ENCODE measurements at regions not wholly inside any gene's neighbourhood (a gene's known extent, or its start where the extent isn't known, plus 50 kb on each side); places are given as distances from the start of the nearest gene placed in this dataset.

DNA sequence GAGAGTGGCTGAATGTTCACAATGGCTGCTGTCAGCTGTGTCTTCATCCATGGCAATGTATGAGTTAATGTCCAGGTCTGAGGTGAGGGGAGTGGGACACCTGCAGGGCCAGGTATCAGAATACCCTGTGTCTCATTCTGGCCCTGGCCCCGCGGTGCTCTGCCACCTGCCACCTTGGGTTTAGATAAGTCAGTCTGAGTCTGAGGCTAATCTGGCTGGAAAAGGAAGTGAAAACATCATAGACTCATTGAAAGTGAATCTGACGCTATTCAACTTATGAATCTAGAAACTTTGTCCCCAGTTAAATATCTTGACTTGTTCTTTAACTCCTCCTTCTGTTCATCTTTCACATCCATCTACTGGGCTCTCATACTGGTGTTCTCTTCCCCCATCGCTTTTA, 267.1 kb upstream of the JAG1 start:
- TF ChIP-seq, protein P1, sequence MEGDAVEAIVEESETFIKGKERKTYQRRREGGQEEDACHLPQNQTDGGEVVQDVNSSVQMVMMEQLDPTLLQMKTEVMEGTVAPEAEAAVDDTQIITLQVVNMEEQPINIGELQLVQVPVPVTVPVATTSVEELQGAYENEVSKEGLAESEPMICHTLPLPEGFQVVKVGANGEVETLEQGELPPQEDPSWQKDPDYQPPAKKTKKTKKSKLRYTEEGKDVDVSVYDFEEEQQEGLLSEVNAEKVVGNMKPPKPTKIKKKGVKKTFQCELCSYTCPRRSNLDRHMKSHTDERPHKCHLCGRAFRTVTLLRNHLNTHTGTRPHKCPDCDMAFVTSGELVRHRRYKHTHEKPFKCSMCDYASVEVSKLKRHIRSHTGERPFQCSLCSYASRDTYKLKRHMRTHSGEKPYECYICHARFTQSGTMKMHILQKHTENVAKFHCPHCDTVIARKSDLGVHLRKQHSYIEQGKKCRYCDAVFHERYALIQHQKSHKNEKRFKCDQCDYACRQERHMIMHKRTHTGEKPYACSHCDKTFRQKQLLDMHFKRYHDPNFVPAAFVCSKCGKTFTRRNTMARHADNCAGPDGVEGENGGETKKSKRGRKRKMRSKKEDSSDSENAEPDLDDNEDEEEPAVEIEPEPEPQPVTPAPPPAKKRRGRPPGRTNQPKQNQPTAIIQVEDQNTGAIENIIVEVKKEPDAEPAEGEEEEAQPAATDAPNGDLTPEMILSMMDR (IDR thresholded peaks at IDR 0.05; ENCODE audit: insufficient read depth, low read length): no peak
- DNase-seq (ENCODE audit: low read depth): no peak
- no peak overlapping the region for H3K4me3 ChIP-seq (ENCODE audit: low read depth, low read length)

- no peak for DNase-seq (ENCODE audit: low read depth)
- TF ChIP-seq, protein P1 (IDR thresholded peaks at IDR 0.05; ENCODE audit: insufficient read depth, low read length): no peak
Observed at GRCh38 chr20:10943686-10944265, 270.0 kb upstream of the JAG1 start.

GRCh38 chr20:10946124-10946880, 272.5 kb upstream of the JAG1 start:
- TF ChIP-seq, protein P1 (IDR thresholded peaks at IDR 0.05; ENCODE audit: insufficient read depth, low read length): no peak
- DNase-seq (ENCODE audit: low read depth): no peak
- no peak overlapping the region for H3K4me3 ChIP-seq (ENCODE audit: low read depth, low read length)

More at GRCh38 chr20:10943686-10944265, 270.0 kb upstream of the JAG1 start:
- no peak overlapping the region for H3K4me3 ChIP-seq (ENCODE audit: low read depth, low read length)

- no peak for DNase-seq (ENCODE audit: low read depth)
- no peak overlapping the region for H3K4me3 ChIP-seq (ENCODE audit: low read depth, low read length)
- TF ChIP-seq, protein P1 (IDR thresholded peaks at IDR 0.05; ENCODE audit: insufficient read depth, low read length): no peak
Observed at GRCh38 chr20:10947726-10948125, 273.9 kb upstream of the JAG1 start.

DNA sequence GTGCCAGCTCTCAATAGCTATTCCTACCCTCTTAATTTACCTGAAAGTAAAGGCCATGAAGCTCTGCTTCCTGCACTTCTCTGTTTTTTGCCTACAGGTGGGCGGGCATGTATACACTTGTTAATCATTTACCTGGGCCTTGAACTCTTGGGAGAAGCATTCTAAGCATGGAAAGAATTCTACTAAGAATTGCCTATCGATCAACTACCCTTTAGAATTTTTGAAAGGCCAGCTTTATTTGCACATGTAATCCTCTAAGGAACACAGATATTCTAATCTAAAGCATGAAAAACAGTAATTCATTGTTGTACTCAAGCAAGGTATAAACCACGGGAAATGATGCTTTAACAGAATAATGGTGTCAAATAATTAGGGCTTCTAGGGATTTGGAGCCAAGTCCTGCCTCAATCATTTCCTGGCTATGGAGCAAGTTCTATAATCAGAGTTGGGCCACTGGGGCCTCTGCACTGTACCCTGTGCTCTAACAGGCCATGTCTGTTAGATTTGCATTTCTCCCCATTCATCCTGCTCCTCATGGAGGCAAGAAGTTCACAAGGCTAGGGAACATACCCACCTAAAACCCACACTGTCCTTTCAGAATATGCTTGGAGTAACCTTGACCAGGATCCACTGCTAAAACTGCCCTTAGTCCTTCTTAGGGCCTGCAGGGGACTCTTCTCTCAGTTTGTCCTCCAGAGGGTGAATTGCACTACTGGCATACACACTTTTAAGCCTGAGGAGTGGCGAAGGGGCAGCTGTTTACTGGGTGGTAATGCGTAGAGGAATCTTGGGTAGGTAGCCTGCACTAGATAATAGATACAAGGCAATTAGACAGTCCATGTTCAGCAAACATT, 276.4 kb upstream of the JAG1 start:
- DNase-seq (ENCODE audit: low read depth): no peak
- no peak overlapping the region for H3K4me3 ChIP-seq (ENCODE audit: low read depth, low read length)
- TF ChIP-seq, protein P1 (IDR thresholded peaks at IDR 0.05; ENCODE audit: insufficient read depth, low read length): no peak

DNA sequence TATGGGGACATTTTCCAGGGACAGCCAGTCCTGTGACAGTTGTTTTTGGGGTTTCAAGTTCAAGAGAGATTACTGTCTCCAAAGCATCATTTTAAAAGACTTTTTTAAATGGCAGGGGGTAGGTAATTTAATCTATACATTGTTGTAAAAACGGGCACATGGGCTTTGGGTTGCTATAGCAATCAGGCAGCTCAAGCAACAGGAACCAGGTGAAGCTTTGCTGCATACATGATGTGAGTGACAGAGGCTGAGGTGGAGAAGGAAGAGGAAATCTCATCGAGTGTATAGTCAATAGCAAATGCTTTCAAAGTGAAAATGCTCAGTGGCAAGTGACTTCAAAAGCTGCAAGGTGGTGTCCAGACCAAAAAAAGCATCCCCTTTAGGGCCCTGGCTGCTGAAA, 277.4 kb upstream of the JAG1 start:
- no peak for DNase-seq (ENCODE audit: low read depth)
- no peak overlapping the region for H3K4me3 ChIP-seq (ENCODE audit: low read depth, low read length)
- TF ChIP-seq, protein P1 (IDR thresholded peaks at IDR 0.05; ENCODE audit: insufficient read depth, low read length): no peak

All from fibroblast of the aortic adventitia (primary cell).